CD14-positive monocyte (primary cell): ENCODE measurements at regions not wholly inside any gene's neighbourhood (a gene's known extent, or its start where the extent isn't known, plus 50 kb on each side); places are given as distances from the start of the nearest gene placed in this dataset.

Source experiments
- DNase-seq, 3 donors: peaks; one replicate each; pipeline ENCODE4 v3.0.0-alpha.2; 2011 to 2022
- H2AFZ ChIP-seq: 2 replicates; pipeline ENCODE4 v1.6.0; 2012; ENCODE audit warnings: mild to moderate bottlenecking, low read depth, low read length, inconsistent platforms; ENCODE audit not compliant: insufficient read depth, poor library complexity, severe bottlenecking
- H3K27ac ChIP-seq, 2 donors: 1 replicate in 1 of 2; 2 replicates in 1 of 2; pipeline ENCODE4 v1.5.1; 2012 to 2013; ENCODE audit warnings: low read length in 2 of 2, control low read depth in 1 of 2, inconsistent platforms in 1 of 2, low read depth in 1 of 2, mild to moderate bottlenecking in 1 of 2
- H3K27me3 ChIP-seq, 2 donors: one replicate each; pipeline versions ENCODE4 v1.6.0 to v1.6.1; 2011 to 2013; ENCODE audit warnings: low read length in 2 of 2; ENCODE audit not compliant: control insufficient read depth in 2 of 2, insufficient read depth in 2 of 2
- H3K36me3 ChIP-seq, 2 donors: replicated peaks in 1 of 2; 1 replicate in 1 of 2; 2 replicates in 1 of 2; pipeline versions ENCODE4 v1.5.1 to v1.6.1; 2012 to 2013; ENCODE audit warnings: low read length in 2 of 2, control low read depth in 1 of 2, inconsistent platforms in 1 of 2, mild to moderate bottlenecking in 1 of 2; ENCODE audit not compliant: insufficient read depth in 2 of 2, control insufficient read depth in 1 of 2
- H3K4me1 ChIP-seq, 2 donors: 1 replicate in 1 of 2; 2 replicates in 1 of 2; pipeline versions ENCODE4 v1.5.1 to v1.6.1; 2012 to 2013; ENCODE audit warnings: low read length in 2 of 2, control low read depth in 1 of 2, inconsistent platforms in 1 of 2, mild to moderate bottlenecking in 1 of 2, moderate library complexity in 1 of 2; ENCODE audit not compliant: insufficient read depth in 2 of 2, control insufficient read depth in 1 of 2
- H3K4me2 ChIP-seq: replicated peaks from 2 replicates; pipeline ENCODE3; 2012; ENCODE audit warnings: low read length, moderate library complexity, mild to moderate bottlenecking; ENCODE audit not compliant: poor library complexity, severe bottlenecking; ENCODE audit errors: extremely low read depth
- H3K4me3 ChIP-seq, 3 experiments: fragments of 200-600 bp in 1 of 3; sonication (generic) in 1 of 3; replicated peaks in 1 of 3; 1 replicate in 2 of 3; 2 replicates in 1 of 3; pipeline ENCODE4 v1.5.1; 2011 to 2013; ENCODE audit warnings: low read length in 3 of 3, mild to moderate bottlenecking in 3 of 3, control low read depth in 2 of 3, low read depth in 2 of 3, inconsistent platforms in 1 of 3, moderate library complexity in 1 of 3
- H3K79me2 ChIP-seq: 2 replicates; pipeline ENCODE4 v1.6.0; 2012; ENCODE audit warnings: mild to moderate bottlenecking, control low read depth, inconsistent platforms, low read length, moderate library complexity; ENCODE audit not compliant: insufficient read depth
- H3K9ac ChIP-seq: 2 replicates; pipeline ENCODE4 v1.6.0; 2017; ENCODE audit warnings: low read length, mild to moderate bottlenecking; ENCODE audit not compliant: insufficient read depth, poor library complexity, severe bottlenecking
- H3K9me3 ChIP-seq, 2 donors: replicated peaks in 1 of 2; 1 replicate in 1 of 2; 2 replicates in 1 of 2; pipeline versions ENCODE4 v1.5.1 to v1.6.1; 2012 to 2013; ENCODE audit warnings: low read length in 2 of 2, control low read depth in 1 of 2; ENCODE audit not compliant: control insufficient read depth in 1 of 2, insufficient read depth in 1 of 2
- H4K20me1 ChIP-seq: 2 replicates; pipeline ENCODE4 v1.6.0; 2012; ENCODE audit warnings: mild to moderate bottlenecking, low read length, control low read depth, moderate library complexity; ENCODE audit not compliant: insufficient read depth
- H3K27ac Mint-ChIP-seq, 7 donors: one replicate each; pipeline ENCODE4 v1.8.0; 2020; ENCODE audit warnings: mild to moderate bottlenecking in 7 of 7, mixed read lengths in 7 of 7, moderate library complexity in 6 of 7, inconsistent platforms in 2 of 7
- H3K27me3 Mint-ChIP-seq, 3 donors: one replicate each; pipeline ENCODE4 v1.8.0; 2021 to 2022; ENCODE audit warnings: low read depth in 3 of 3, mild to moderate bottlenecking in 3 of 3, mixed read lengths in 3 of 3, moderate library complexity in 3 of 3, inconsistent platforms in 1 of 3
- H3K36me3 Mint-ChIP-seq, 2 donors: one replicate each; pipeline ENCODE4 v1.8.0; 2020; ENCODE audit warnings: mixed read lengths in 2 of 2, inconsistent platforms in 1 of 2, mild to moderate bottlenecking in 1 of 2
- H3K4me1 Mint-ChIP-seq: one replicate; pipeline ENCODE4 v1.8.0; 2020; ENCODE audit warnings: mild to moderate bottlenecking, mixed read lengths
- H3K4me3 Mint-ChIP-seq, 2 donors: one replicate each; pipeline ENCODE4 v1.8.0; 2020; ENCODE audit warnings: mild to moderate bottlenecking in 2 of 2, mixed read lengths in 2 of 2, moderate library complexity in 1 of 2
- H3K9me3 Mint-ChIP-seq, 7 donors: one replicate each; pipeline ENCODE4 v1.8.0; 2020 to 2022; ENCODE audit warnings: mixed read lengths in 7 of 7, mild to moderate bottlenecking in 6 of 7, moderate library complexity in 6 of 7, inconsistent platforms in 2 of 7
- WGBS: methylation state at CpG from one replicate; pipeline ENCODE4 v1.1.5; 2013; ENCODE audit warnings: missing lambda C conversion rate; ENCODE audit not compliant: insufficient coverage; 5-methylcytosine and 5-hydroxymethylcytosine counted together
- intact Hi-C, 2 donors: fragments of 100-400 bp; cut with micrococcal nuclease; formaldehyde crosslinking; loops; one replicate each; pipeline versions ENCODE4 v1.15.0 to v1.15.1; 2023
- TF ChIP-seq, protein P1 (sequence below): fragments of 200-600 bp; IDR thresholded peaks from one replicate; pipeline ENCODE4 v1.8.0; 2022; ENCODE audit warnings: antibody characterized with exemption, mild to moderate bottlenecking

DNA sequence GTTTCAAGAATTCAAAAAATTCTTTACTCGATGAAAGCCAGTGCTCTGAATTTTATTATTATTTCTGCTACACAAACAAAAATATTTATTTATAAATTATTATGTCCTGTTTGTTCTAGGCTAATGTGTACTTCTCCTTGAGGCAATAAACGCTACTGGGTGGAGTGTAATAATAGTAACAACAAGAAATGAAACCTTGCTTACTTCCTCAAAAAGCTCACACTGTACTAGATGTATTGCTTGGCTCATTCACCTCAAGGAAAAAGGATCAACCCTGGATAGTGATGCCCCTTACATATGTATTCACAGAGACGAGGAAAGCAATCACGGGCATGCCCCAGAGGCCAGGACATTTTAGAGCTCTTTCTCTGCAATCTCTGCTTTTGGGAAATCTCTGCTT lies 685.6 kb upstream of the NXPH2 start:
- no peak overlapping the region for H3K4me3 Mint-ChIP-seq
- peaks cover 0 to 2% (median 0%) of the 10 kb centered on the region in 3 donors for H3K27me3 Mint-ChIP-seq
- Histone ChIP-seq H3K9me3 (peaks cover 2 to 11% of the 10 kb centered on the region in 2 donors), H3K4me3 (no peak overlapping the region), H3K27me3 (no peaks in the 10 kb centered on the region), H3K4me1 (no peaks in the 10 kb centered on the region), H3K36me3 (no peaks in the 10 kb centered on the region), H4K20me1 (no peaks in the 10 kb centered on the region), H3K4me2 (no peak overlapping the region), H3K27ac (no peak overlapping the region), H3K9ac (no peak overlapping the region), H3K79me2 (no peaks in the 10 kb centered on the region), H2AFZ (no peak overlapping the region)
- TF ChIP-seq, protein P1, sequence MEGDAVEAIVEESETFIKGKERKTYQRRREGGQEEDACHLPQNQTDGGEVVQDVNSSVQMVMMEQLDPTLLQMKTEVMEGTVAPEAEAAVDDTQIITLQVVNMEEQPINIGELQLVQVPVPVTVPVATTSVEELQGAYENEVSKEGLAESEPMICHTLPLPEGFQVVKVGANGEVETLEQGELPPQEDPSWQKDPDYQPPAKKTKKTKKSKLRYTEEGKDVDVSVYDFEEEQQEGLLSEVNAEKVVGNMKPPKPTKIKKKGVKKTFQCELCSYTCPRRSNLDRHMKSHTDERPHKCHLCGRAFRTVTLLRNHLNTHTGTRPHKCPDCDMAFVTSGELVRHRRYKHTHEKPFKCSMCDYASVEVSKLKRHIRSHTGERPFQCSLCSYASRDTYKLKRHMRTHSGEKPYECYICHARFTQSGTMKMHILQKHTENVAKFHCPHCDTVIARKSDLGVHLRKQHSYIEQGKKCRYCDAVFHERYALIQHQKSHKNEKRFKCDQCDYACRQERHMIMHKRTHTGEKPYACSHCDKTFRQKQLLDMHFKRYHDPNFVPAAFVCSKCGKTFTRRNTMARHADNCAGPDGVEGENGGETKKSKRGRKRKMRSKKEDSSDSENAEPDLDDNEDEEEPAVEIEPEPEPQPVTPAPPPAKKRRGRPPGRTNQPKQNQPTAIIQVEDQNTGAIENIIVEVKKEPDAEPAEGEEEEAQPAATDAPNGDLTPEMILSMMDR: no peak
- intact Hi-C loops: no loop called here
- no peaks in the 10 kb centered on the region for H3K36me3 Mint-ChIP-seq
- DNase-seq: no peak
- no peak overlapping the region for H3K27ac Mint-ChIP-seq
- WGBS: no CpG with 5 or more reads among the region's 4 CpGs
- peaks cover 0 to 9% (median 2%) of the 10 kb centered on the region in 7 donors for H3K9me3 Mint-ChIP-seq
- H3K4me1 Mint-ChIP-seq: no peaks in the 10 kb centered on the region

DNA sequence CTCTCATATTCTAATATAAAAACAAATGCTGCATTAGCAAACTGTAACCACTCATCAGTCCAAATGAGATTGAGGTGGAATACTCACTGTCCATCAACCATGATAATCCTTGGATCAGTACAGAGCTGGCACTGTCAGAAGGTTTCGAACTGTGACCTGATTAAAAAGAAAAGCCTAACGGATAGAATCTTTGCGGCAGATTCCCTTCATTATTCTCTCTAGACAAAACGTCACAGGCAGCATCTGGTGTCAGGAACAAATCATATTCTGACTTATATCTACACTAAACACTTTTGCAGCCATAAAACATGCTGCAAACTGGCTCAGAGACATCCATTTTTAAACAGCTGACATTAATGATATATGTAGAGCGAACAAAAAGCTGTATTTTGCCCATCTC lies 677.7 kb upstream of the NXPH2 start:
- H3K9me3 ChIP-seq: peaks cover 13 to 18% of the 10 kb centered on the region in 2 donors
- H3K9ac ChIP-seq: no peak overlapping the region
- peaks cover 6 to 23% (median 10%) of the 10 kb centered on the region in 7 donors for H3K9me3 Mint-ChIP-seq
- no peaks in the 10 kb centered on the region for H3K36me3 ChIP-seq
- no peak overlapping the region for H3K4me3 Mint-ChIP-seq
- no peak overlapping the region for H3K27ac Mint-ChIP-seq
- H3K27me3 Mint-ChIP-seq: no peaks in the 10 kb centered on the region
- no peaks in the 10 kb centered on the region for H4K20me1 ChIP-seq
- TF ChIP-seq, protein P1: no peak
- H3K4me1 ChIP-seq: no peaks in the 10 kb centered on the region
- H3K27me3 ChIP-seq: no peaks in the 10 kb centered on the region
- 40% methylated on average over 1 of the region's 5 CpGs for WGBS
- H3K79me2 ChIP-seq: no peaks in the 10 kb centered on the region
- DNase-seq: no peak
- H3K4me3 ChIP-seq: no peak overlapping the region
- intact Hi-C loops: no loop called here
- no peaks in the 10 kb centered on the region for H3K4me1 Mint-ChIP-seq
- no peaks in the 10 kb centered on the region for H3K36me3 Mint-ChIP-seq
- H3K27ac ChIP-seq: no peak overlapping the region
- H2AFZ ChIP-seq: no peak overlapping the region
- H3K4me2 ChIP-seq: no peak overlapping the region
